Progenitor cell of endocrine pancreas (in vitro differentiated cells): ENCODE measurements at regions not wholly inside any gene's neighbourhood (a gene's known extent, or its start where the extent isn't known, plus 50 kb on each side); places are given as distances from the start of the nearest gene placed in this dataset.

Source experiments
- DNase-seq: peaks from one replicate; pipeline ENCODE4 v3.0.0; 2021; ENCODE audit warnings: low spot score; ENCODE audit not compliant: unreplicated experiment
- H3K27ac Mint-ChIP-seq: 2 replicates; pipeline ENCODE4 v1.8.0; 2021; ENCODE audit warnings: mild to moderate bottlenecking, moderate library complexity, mixed read lengths
- H3K27me3 Mint-ChIP-seq: 2 replicates; pipeline ENCODE4 v1.8.0; 2021; ENCODE audit warnings: mixed read lengths
- H3K36me3 Mint-ChIP-seq: 2 replicates; pipeline ENCODE4 v1.8.0; 2022; ENCODE audit warnings: mixed read lengths; ENCODE audit not compliant: insufficient read depth
- H3K4me1 Mint-ChIP-seq: 2 replicates; pipeline ENCODE4 v1.8.0; 2021; ENCODE audit warnings: low read depth, mixed read lengths
- H3K4me3 Mint-ChIP-seq: 2 replicates; pipeline ENCODE4 v1.8.0; 2021; ENCODE audit warnings: low read depth, mild to moderate bottlenecking, moderate library complexity, mixed read lengths
- H3K9me3 Mint-ChIP-seq: 2 replicates; pipeline ENCODE4 v1.8.0; 2021; ENCODE audit warnings: low read depth, mixed read lengths
- TF ChIP-seq, protein P1 (sequence below): fragments of 200-600 bp; sonication (generic); IDR thresholded peaks from one replicate; pipeline ENCODE4 v1.5.0; 2021; ENCODE audit warnings: antibody characterized with exemption, mild to moderate bottlenecking; ENCODE audit not compliant: unreplicated experiment

DNA sequence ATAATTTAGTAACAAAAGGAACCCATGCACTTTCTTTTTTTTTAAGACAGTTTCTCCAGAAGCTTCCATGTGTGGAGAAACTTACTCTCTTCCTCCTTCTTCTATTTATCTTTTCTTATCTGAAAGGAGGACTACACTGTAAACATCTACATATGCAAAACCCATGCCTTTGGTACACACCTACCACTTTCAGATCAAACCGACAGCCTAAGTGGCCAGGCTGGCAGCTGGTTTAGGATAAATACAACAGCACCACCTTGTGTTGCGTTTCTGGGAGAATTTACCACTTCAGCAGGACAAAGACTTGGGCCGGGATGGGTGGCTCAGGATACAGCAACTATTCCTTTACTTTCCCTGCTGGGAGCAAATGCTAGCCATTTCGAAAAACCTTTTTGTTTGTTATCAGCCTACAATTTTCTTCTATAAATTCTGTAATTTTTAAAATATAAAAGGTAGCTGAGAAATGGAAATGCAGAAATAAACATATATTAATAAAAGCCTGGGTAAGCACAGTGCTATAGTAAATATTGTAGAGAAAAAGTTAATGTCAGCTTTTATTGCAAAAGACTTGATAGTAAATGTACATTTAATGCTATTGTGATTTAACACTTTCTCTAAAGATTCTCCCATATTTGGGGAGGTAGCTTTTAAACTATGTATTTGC is 94.0 kb upstream of the RFC3 start:
- no peak overlapping the region for H3K27ac Mint-ChIP-seq

DNA sequence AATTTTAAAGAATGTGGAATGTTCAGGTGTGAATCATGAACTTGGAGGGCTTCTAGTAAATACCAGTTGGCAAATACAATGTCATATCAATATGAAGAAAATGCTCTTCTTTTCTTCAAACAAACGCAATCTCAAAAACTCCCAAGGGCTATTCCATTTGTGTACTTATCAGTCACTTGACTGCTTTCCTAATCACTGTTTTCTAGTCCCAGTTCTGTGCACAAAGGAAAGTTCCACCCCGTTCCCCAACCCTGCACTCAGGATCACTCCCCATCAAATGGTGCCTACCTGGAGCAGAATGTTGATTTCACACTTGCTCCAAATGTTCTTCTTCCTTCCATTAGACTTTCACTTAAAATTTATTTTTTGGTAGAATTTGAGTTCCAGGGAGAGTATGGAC is 92.6 kb upstream of the RFC3 start:
- peaks cover 10% of the 10 kb centered on the region for H3K4me1 Mint-ChIP-seq
- TF ChIP-seq, protein P1, sequence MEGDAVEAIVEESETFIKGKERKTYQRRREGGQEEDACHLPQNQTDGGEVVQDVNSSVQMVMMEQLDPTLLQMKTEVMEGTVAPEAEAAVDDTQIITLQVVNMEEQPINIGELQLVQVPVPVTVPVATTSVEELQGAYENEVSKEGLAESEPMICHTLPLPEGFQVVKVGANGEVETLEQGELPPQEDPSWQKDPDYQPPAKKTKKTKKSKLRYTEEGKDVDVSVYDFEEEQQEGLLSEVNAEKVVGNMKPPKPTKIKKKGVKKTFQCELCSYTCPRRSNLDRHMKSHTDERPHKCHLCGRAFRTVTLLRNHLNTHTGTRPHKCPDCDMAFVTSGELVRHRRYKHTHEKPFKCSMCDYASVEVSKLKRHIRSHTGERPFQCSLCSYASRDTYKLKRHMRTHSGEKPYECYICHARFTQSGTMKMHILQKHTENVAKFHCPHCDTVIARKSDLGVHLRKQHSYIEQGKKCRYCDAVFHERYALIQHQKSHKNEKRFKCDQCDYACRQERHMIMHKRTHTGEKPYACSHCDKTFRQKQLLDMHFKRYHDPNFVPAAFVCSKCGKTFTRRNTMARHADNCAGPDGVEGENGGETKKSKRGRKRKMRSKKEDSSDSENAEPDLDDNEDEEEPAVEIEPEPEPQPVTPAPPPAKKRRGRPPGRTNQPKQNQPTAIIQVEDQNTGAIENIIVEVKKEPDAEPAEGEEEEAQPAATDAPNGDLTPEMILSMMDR, result no peak
- H3K36me3 Mint-ChIP-seq, result no peaks in the 10 kb centered on the region
- DNase-seq, result no peak
- no peak overlapping the region for H3K4me3 Mint-ChIP-seq
- H3K27ac Mint-ChIP-seq, result no peak overlapping the region
- H3K9me3 Mint-ChIP-seq, result peaks cover under 1% of the 10 kb centered on the region
- H3K27me3 Mint-ChIP-seq, result no peaks in the 10 kb centered on the region

More for the DNA sequence above, 94.0 kb upstream of the RFC3 start:
- Mint-ChIP-seq H3K4me1 (peaks cover 10% of the 10 kb centered on the region), H3K4me3 (no peak overlapping the region), H3K9me3 (peaks cover 3% of the 10 kb centered on the region), H3K36me3 (no peaks in the 10 kb centered on the region), H3K27me3 (no peaks in the 10 kb centered on the region)
- DNase-seq, result peak; percentile 42
- TF ChIP-seq, protein P1, result peak; percentile 75

DNA sequence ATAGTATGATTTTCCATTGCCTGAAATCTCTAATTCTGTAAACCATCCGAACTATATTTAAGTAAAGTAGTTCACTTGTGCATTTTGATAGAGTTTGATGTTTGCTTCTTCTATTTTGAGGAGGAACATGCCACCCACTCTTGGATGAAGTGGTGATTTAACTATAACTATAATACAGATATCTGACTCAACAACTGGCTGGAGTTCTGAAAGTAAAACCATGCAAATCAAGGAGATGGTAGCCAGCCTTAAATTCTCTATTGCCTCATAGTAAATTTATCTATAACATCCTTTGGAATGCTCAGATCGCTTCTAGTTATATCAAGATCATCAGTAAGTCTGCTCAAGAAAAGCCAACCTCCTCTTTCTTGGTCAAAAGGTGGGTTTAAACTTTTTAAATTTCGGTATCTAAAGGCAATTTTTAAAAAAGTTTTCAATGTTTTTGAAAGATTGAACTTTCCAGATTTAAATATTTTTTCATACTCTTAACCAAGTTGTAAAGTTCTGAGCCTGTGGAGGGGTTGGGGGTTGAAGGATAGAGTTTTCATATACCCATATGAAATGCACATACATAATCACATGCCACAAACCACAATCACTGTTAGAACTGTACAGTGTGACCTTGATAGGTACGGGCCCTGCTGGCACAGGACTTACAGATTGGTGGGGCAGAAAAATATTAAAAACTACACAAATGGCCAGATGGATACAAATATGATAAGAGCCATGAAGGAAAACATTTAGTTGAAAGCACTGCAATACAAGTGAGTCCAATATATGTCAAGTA is 90.5 kb upstream of the RFC3 start:
- DNase-seq, result no peak
- Mint-ChIP-seq H3K4me1 (peaks cover 10% of the 10 kb centered on the region), H3K4me3 (no peak overlapping the region), H3K27ac (no peak overlapping the region), H3K36me3 (no peaks in the 10 kb centered on the region), H3K27me3 (no peaks in the 10 kb centered on the region), H3K9me3 (no peaks in the 10 kb centered on the region)
- TF ChIP-seq, protein P1, result no peak

DNA sequence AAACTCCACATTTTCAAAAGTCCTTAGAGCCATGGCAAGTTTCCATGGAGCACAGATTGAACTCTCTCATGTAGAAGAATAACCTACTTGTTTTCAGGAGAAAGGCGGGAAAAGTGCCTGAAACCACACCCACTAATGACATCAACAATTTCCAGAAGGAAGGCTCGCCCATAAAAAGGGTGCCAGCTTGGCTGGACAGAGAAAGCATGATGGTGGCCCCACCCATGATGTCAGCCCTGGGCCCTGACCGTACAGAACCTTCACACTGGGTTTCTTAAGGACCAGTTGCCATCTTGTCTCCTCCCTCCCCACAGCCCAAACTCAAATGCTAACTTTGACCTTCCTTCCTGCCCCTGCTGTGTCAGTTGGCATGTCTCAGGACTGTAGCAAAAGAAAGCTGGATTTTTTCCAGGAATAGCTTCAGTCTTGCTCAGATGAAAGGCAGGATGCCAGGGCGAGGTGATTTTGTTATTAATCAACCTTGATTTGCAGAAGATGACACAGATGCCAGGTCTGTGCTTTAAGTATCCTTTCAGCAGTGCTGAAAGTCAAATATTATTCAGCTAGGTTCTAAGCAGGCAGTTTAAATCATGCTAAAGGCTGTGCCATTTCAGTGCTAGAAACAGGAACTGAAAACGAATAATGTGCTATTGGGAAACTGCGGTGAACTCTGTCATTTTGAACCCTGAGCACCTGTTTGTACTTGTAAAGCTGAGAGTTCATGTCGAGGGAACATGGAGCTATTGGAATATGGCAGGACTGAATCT is 89.5 kb upstream of the RFC3 start:
- Mint-ChIP-seq H3K27me3 (no peaks in the 10 kb centered on the region), H3K4me1 (peaks cover 7% of the 10 kb centered on the region), H3K36me3 (no peaks in the 10 kb centered on the region), H3K4me3 (no peak overlapping the region), H3K27ac (no peak overlapping the region), H3K9me3 (no peaks in the 10 kb centered on the region)
- TF ChIP-seq, protein P1, result no peak
- no peak for DNase-seq

DNA sequence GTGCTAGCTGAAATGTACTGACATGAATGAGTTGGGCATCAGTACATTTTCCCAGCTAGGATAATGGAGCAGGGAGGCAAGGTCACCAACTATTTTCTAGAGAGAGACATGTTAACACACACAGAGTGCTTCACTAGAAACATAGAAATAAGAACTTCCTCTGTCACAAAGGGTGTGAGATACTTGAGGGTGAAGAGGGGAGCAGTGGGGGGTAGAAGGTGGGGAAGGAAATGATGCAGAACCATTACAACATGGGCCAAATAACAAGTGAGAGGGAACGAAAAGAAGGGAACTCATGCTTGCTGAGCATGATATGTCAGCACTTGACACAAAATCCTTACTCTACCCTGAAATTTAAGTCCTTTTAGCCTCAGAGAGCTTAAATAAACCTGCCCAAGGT is 87.8 kb upstream of the RFC3 start:
- Mint-ChIP-seq H3K27me3 (no peaks in the 10 kb centered on the region), H3K9me3 (no peaks in the 10 kb centered on the region), H3K4me3 (no peak overlapping the region), H3K4me1 (peaks cover 3% of the 10 kb centered on the region), H3K27ac (no peak overlapping the region), H3K36me3 (no peaks in the 10 kb centered on the region)
- DNase-seq, result no peak
- TF ChIP-seq, protein P1, result no peak
